HG03575 (cell line): ENCODE measurements at regions not wholly inside any gene's neighbourhood (a gene's known extent, or its start where the extent isn't known, plus 50 kb on each side); places are given as distances from the start of the nearest gene placed in this dataset.
"Not testable (repeated sequence)": the region's sequence is repeated elsewhere in the genome, so short reads cannot be mapped to it uniquely, and the experiment has no call there.

Experiments used
- ATAC-seq: cut with Tn5 transposase; IDR thresholded peaks from one replicate; pipeline ENCODE4 v1.9.1; 2021; ENCODE audit not compliant: unreplicated experiment, insufficient number of reproducible peaks, low FRiP score; ENCODE audit errors: extremely low read depth

- no peak for ATAC-seq
Observed at GRCh38 chr7:68776326-68776725, 821.9 kb upstream of the AUTS2 start.

GRCh38 chr7:68783684-68784083 lies 814.6 kb upstream of the AUTS2 start:
- no peak for ATAC-seq

GRCh38 chr7:68785036-68785435 lies 813.2 kb upstream of the AUTS2 start:
- ATAC-seq: no peak

GRCh38 chr7:68787566-68787965 lies 810.7 kb upstream of the AUTS2 start:
- ATAC-seq: no peak

GRCh38 chr7:68788529-68788928 lies 809.7 kb upstream of the AUTS2 start:
- ATAC-seq: not testable (repeated sequence)

GRCh38 chr7:68789597-68789996 lies 808.7 kb upstream of the AUTS2 start:
- ATAC-seq: no peak

- no peak for ATAC-seq
Observed at GRCh38 chr7:68792351-68792750, 805.9 kb upstream of the AUTS2 start.

- no peak for ATAC-seq
Observed at GRCh38 chr7:68793513-68793912, 804.8 kb upstream of the AUTS2 start.

GRCh38 chr7:68800316-68800715 lies 798.0 kb upstream of the AUTS2 start:
- ATAC-seq: no peak

GRCh38 chr7:68805159-68805558 lies 793.1 kb upstream of the AUTS2 start:
- ATAC-seq: no peak

- ATAC-seq: no peak
Observed at GRCh38 chr7:68807666-68808065, 790.6 kb upstream of the AUTS2 start.

GRCh38 chr7:68813551-68814080 lies 784.7 kb upstream of the AUTS2 start:
- ATAC-seq: no peak

GRCh38 chr7:68816491-68816890 lies 781.8 kb upstream of the AUTS2 start:
- no peak for ATAC-seq

GRCh38 chr7:68820321-68820720 lies 778.0 kb upstream of the AUTS2 start:
- ATAC-seq: no peak

- ATAC-seq: no peak
Observed at GRCh38 chr7:68821846-68822245, 776.4 kb upstream of the AUTS2 start.

- no peak for ATAC-seq
Observed at GRCh38 chr7:68823996-68824780, 774.1 kb upstream of the AUTS2 start.

- ATAC-seq: no peak
Observed at GRCh38 chr7:68828575-68828974, 769.7 kb upstream of the AUTS2 start.

GRCh38 chr7:68833422-68833821 lies 764.9 kb upstream of the AUTS2 start:
- ATAC-seq: no peak

GRCh38 chr7:68839014-68839413 lies 759.3 kb upstream of the AUTS2 start:
- no peak for ATAC-seq

GRCh38 chr7:68840991-68841390 lies 757.3 kb upstream of the AUTS2 start:
- no peak for ATAC-seq

- not testable (repeated sequence) for ATAC-seq
Observed at GRCh38 chr7:68843985-68844384, 754.3 kb upstream of the AUTS2 start.
